ENCODE measurements at regions not wholly inside any gene's neighbourhood (a gene's known extent, or its start where the extent isn't known, plus 50 kb on each side); places are given as distances from the start of the nearest gene placed in this dataset.

- DNase-seq: no peak
These were observed 525.9 kb upstream of the TMPO start for GRCh38 chr12:97989366-97989940.

GRCh38 chr12:97994746-97995484 lies 520.5 kb upstream of the TMPO start:
- DNase-seq: no peak

GRCh38 chr12:97995559-97995958 lies 519.8 kb upstream of the TMPO start:
- no peak for DNase-seq

GRCh38 chr12:98001430-98001829 lies 514.0 kb upstream of the TMPO start:
- DNase-seq: no peak

GRCh38 chr12:98002887-98003493 lies 512.4 kb upstream of the TMPO start:
- DNase-seq: peak; percentile 10

- no peak for DNase-seq
These were observed 507.4 kb upstream of the TMPO start for GRCh38 chr12:98007963-98008362.

- no peak for DNase-seq
These were observed 501.8 kb upstream of the TMPO start for GRCh38 chr12:98013560-98013959.

GRCh38 chr12:98018836-98019235 lies 496.6 kb upstream of the TMPO start:
- DNase-seq: no peak

- DNase-seq: no peak
These were observed 495.0 kb upstream of the TMPO start for GRCh38 chr12:98020376-98020775.

- no peak for DNase-seq
These were observed 492.4 kb upstream of the TMPO start for GRCh38 chr12:98022961-98023360.

- DNase-seq: no peak
These were observed 477.8 kb upstream of the TMPO start for GRCh38 chr12:98037401-98038140.

GRCh38 chr12:98042668-98043067 lies 472.7 kb upstream of the TMPO start:
- no peak for DNase-seq

- DNase-seq: no peak
These were observed 470.0 kb upstream of the TMPO start for GRCh38 chr12:98045395-98045794.

- no peak for DNase-seq
These were observed 467.1 kb upstream of the TMPO start for GRCh38 chr12:98048326-98048725.

GRCh38 chr12:98053202-98053601 lies 462.2 kb upstream of the TMPO start:
- DNase-seq: no peak

- no peak for DNase-seq
These were observed 457.7 kb upstream of the TMPO start for GRCh38 chr12:98057701-98058100.

GRCh38 chr12:98058213-98058612 lies 457.2 kb upstream of the TMPO start:
- no peak for DNase-seq

- DNase-seq: no peak
These were observed 456.6 kb upstream of the TMPO start for GRCh38 chr12:98058838-98059237.

GRCh38 chr12:98059659-98060343 lies 455.6 kb upstream of the TMPO start:
- DNase-seq: no peak

- DNase-seq: no peak
These were observed 455.0 kb upstream of the TMPO start for GRCh38 chr12:98060411-98060810.

GRCh38 chr12:98062464-98063245 lies 452.7 kb upstream of the TMPO start:
- DNase-seq: no peak

- no peak for DNase-seq
These were observed 450.9 kb upstream of the TMPO start for GRCh38 chr12:98064501-98064900.

Measured in activated naive CD4-positive, alpha-beta T cell treated with anti-CD3 and anti-CD28 coated beads, Interleukin-2, amount 50 U/mL, for 16 hours (primary cell).